Hypothalamus (tissue), 51 donors: ENCODE measurements at regions not wholly inside any gene's neighbourhood (a gene's known extent, or its start where the extent isn't known, plus 50 kb on each side); places are given as distances from the start of the nearest gene placed in this dataset.
"Not testable (repeated sequence)": the region's sequence is repeated elsewhere in the genome, so short reads cannot be mapped to it uniquely, and the experiment has no call there.

Experiments
- DNase-seq, 51 donors: peaks; one replicate each; lab custom pipeline; 2025; lab: John Stamatoyannopoulos, UW

DNA sequence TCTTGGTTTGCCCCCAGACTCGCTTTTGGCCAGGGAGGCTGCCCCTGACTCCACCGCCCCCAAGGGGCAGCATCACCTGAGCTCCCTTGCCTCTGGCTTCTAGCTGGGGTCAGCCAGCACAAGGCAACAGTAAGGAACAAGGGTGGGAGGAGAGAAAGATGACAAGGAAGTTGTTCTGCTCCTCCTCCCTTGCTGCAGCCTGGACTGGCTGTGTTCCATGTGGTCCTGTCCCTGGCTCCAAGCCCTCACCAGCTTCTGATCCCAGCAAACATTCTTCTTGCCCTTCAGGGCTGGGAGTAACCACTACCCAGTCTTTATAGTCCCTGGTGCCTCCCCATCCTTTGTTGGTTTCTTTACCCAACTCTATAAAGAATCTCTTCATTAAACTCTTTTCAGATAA lies 100.3 kb upstream of the SPIN1 start:
- no peak for DNase-seq

GRCh38 chr9:88280816-88281382 lies 107.3 kb upstream of the SPIN1 start:
- DNase-seq, result peak in 27 of 51 donors; percentile 9 to 57 (median 33)

- no peak for DNase-seq
Measured at GRCh38 chr9:88278036-88278435, 110.2 kb upstream of the SPIN1 start.

DNA sequence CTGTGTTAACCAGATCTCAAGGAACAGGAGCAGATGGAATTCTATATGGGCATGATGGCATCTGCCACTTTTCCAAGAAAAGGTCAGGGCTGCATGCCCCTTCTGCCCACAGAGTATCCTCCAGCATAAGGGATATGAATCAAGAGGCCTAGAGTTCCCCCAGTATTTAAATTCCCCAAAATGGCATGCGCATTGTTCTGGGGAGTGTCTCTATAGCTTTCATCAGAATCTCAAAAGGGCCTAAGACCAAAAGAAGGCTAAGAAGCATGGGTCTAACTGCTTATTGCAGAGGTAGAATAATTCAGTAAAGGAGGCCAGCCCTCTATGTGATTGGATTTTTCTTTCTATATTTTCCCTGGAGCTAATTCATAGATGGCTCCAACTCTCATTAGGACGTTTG lies 114.2 kb upstream of the SPIN1 start:
- no peak for DNase-seq

- DNase-seq, result no peak
Measured at GRCh38 chr9:88272986-88273385, 115.3 kb upstream of the SPIN1 start.

DNA sequence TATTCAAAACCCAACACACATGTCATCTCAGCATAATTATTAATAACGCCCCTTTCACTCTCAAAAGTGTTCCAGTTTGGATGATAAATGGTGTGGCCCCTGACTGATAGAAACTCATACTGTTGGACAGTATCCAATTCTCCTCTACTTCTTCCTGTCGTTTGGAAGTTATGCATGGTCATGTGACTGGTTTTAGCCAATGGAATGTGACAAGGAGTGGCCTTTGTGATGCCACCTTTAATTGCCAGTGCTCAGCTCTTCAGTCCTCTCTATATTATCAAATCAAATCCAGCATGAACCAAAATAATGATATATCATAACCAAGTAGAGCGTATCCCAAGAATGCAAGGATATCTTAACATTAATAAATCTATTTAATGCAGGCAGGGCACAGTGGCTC lies 117.8 kb upstream of the SPIN1 start:
- no peak for DNase-seq

GRCh38 chr9:88268886-88269285 lies 119.4 kb upstream of the SPIN1 start:
- DNase-seq, result no peak

- DNase-seq, result no peak
Measured at GRCh38 chr9:88267283-88267682, 121.0 kb upstream of the SPIN1 start.

- DNase-seq, result no peak
Measured at GRCh38 chr9:88266416-88266815, 121.8 kb upstream of the SPIN1 start.

- no peak for DNase-seq
Measured at GRCh38 chr9:88259001-88259400, 120.7 kb upstream of the SPATA31C2 start.

GRCh38 chr9:88258601-88259000 lies 120.3 kb upstream of the SPATA31C2 start:
- DNase-seq, result peak in 16 of 51 donors; percentile 1 to 33 (median 10)

DNA sequence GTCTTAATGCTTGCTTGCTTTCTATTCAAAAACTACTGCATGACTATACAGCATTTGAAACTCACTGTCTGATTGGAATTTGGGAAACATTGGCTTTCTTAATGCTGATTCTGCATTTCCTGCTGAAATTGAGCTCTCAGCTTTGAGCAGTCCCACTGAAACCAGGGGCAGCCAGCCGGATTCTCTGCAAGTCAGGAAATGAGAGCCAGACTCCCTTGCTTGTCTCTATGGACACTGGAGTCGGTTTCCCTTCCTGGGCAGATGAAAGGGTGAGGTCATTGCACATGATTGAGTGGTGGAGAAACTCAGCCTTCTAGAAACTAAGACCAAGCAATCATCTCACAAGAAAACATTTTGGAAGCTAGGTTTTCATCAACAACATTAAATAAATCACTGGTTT lies 119.7 kb upstream of the SPATA31C2 start:
- DNase-seq, result peak in 23 of 51 donors; percentile 1 to 46 (median 19)

GRCh38 chr9:88256216-88256615 lies 117.9 kb upstream of the SPATA31C2 start:
- DNase-seq, result no peak

- DNase-seq, result not testable (repeated sequence)
Measured at GRCh38 chr9:88255806-88256205, 117.5 kb upstream of the SPATA31C2 start.

- no peak for DNase-seq
Measured at GRCh38 chr9:88251903-88252302, 113.6 kb upstream of the SPATA31C2 start.

GRCh38 chr9:88243736-88244135 lies 105.5 kb upstream of the SPATA31C2 start:
- no peak for DNase-seq

- no peak for DNase-seq
Measured at GRCh38 chr9:88242879-88243278, 104.6 kb upstream of the SPATA31C2 start.

DNA sequence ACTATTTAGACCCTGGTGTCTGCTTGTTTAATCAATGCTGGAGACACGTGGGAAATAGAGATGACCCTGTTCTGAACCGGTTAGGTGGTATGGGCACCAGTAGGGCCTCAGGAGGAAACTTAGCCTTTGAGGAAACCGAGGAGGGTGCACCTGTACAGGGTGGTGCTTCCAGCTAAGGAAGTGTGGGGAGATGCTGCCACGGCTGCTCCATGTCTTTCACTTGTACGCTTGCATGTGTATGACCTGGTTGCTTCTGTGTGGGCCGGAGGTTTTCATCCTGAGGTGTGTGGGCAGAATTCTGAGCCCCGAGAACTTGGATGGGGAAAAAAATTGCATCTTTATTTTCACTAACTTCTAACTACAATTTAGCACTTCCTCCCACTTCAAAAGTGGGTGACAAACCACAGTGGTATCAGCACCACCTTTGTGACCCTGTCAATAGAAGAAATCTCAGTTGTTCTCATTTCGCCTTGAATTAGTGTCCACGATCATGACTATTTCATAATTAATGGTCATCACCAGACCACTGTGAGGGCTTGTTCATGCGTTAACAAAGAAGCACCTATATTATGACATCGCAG lies 99.8 kb upstream of the SPATA31C2 start:
- DNase-seq, result no peak

DNA sequence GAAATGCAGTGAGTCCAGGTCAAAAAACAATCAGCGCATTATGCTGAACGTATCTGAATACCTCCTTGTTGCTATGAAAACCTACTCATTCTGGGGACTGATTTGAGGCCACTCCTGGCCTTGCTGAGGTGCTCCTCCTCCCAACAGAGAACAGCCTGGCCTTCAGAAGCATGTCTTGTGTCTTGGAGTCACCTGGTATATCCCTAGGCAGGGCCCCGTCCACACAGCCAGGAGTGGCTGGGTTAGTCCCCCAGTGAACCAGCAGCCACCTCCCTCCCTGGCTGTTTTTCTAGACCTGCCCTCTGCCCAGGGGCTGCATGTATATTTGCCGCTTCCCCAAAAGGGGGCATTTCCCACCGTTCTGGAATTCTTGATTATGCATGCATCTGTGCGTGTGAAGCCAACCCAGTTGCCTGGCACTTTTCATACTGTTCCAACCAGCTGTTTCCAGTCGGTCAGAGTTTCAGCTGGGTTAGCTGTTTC lies 99.2 kb upstream of the SPATA31C2 start:
- peak in 3 of 51 donors; percentile 3 to 15 (median 6) for DNase-seq

GRCh38 chr9:88236511-88237478 lies 98.5 kb upstream of the SPATA31C2 start:
- peak in 33 of 51 donors; percentile 4 to 73 (median 35) for DNase-seq

DNA sequence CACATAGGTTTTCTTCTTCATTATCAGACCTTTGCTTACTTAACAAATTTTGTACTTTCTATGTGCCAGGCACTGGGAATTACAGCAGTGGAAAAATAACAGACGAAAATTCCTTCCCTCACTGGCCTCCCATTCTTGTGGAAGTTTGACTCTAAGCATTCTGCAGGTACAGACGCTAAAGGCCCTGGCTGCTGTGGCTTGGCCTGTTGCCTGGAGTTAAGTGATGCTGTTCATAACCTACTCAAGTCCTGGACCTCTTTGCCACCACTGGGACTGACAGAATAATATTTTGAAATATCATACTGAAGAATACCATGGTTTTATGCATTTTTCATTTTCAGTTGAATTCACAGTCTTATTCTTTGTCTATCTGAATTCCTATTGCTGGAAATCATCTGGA lies 97.3 kb upstream of the SPATA31C2 start:
- DNase-seq, result no peak
